AG09309 (cell line): ENCODE measurements at regions not wholly inside any gene's neighbourhood (a gene's known extent, or its start where the extent isn't known, plus 50 kb on each side); places are given as distances from the start of the nearest gene placed in this dataset.

Source experiments
- DNase-seq: peaks from one replicate; pipeline ENCODE4 v3.0.0-alpha.2; 2010; ENCODE audit warnings: low read depth
- H3K4me3 ChIP-seq: 2 replicates; pipeline ENCODE4 v1.5.1; 2011; ENCODE audit warnings: mild to moderate bottlenecking, low read depth, low read length, moderate library complexity; ENCODE audit not compliant: control insufficient read depth
- CTCF ChIP-seq: IDR thresholded peaks from 2 replicates; pipeline ENCODE4 v1.5.1; 2011; ENCODE audit warnings: mild to moderate bottlenecking, low read depth, low read length, inconsistent platforms; ENCODE audit not compliant: insufficient read depth, control insufficient read depth; ENCODE audit errors: missing control alignments

DNA sequence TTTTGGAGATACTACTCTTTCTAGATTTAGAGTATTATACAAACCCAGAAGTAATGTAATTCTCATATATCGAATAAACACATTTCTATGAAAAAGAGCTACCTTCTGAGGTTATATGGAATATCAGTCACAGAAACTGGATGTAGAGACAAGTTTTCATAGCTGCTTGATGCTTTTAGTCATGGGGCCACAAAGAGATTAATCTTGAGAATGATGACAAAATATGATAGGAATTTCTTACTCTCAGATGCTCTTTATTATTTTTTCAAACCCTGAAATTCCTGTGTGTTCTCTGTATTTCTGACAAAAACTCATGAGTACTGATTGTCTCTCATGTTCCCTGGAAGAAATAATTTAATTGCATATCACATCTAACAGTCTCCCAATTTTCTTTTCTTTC, 662.5 kb downstream of the RAPGEF2 start:
- no peak for TF ChIP-seq CTCF
- H3K4me3 ChIP-seq, result no peak overlapping the region
- no peak for DNase-seq

GRCh38 chr4:159766241-159766640, 663.4 kb downstream of the RAPGEF2 start:
- TF ChIP-seq CTCF, result no peak
- no peak for DNase-seq

GRCh38 chr4:159767406-159767805, 664.5 kb downstream of the RAPGEF2 start:
- no peak for TF ChIP-seq CTCF
- H3K4me3 ChIP-seq, result no peak overlapping the region
- DNase-seq, result no peak

More at GRCh38 chr4:159766241-159766640, 663.4 kb downstream of the RAPGEF2 start:
- no peak overlapping the region for H3K4me3 ChIP-seq

GRCh38 chr4:159768016-159768415, 665.1 kb downstream of the RAPGEF2 start:
- TF ChIP-seq CTCF, result no peak
- DNase-seq, result no peak
- H3K4me3 ChIP-seq, result no peak overlapping the region

DNA sequence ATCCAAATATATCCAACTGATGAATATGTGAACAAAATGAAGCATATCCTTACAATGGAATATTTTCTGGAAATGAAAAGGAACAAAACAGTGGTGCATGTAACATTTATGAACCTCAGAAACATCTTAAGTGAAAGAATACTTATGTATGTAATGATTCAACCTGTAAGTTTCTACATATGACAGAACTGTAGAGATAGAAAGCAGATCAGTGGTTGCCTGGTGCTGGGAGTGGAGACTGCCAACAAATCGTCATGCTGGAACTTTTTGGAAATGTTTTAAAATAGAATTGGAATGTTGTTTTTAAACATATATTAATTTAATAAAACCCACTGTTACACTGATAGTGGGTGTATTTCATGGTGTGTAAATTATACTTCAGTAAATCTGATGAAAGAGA, 667.5 kb downstream of the RAPGEF2 start:
- no peak for TF ChIP-seq CTCF
- no peak overlapping the region for H3K4me3 ChIP-seq
- no peak for DNase-seq

- no peak overlapping the region for H3K4me3 ChIP-seq
- no peak for TF ChIP-seq CTCF
- no peak for DNase-seq
Observed at GRCh38 chr4:159770969-159771368, 668.1 kb downstream of the RAPGEF2 start.

GRCh38 chr4:159776961-159777360, 674.1 kb downstream of the RAPGEF2 start:
- TF ChIP-seq CTCF, result no peak
- DNase-seq, result no peak

More at GRCh38 chr4:159776961-159777360, 674.1 kb downstream of the RAPGEF2 start:
- no peak overlapping the region for H3K4me3 ChIP-seq
